DMS53 treated with DMSO at 0.1 percent for 48 hours (cell line): ENCODE measurements at regions not wholly inside any gene's neighbourhood (a gene's known extent, or its start where the extent isn't known, plus 50 kb on each side); places are given as distances from the start of the nearest gene placed in this dataset.
A peak's percentile ranks its signal among the peaks of the same experiment; 100 is the strongest.
"Not testable (repeated sequence)": the region's sequence is repeated elsewhere in the genome, so short reads cannot be mapped to it uniquely, and the experiment has no call there.

Source experiments
- DNase-seq: peaks from one replicate; lab custom pipeline; 2025; ENCODE audit not compliant: unreplicated experiment; lab: John Stamatoyannopoulos, UW

- DNase-seq, result no peak
Observed at GRCh38 chr17:59493867-59494266, 71.5 kb upstream of the DHX40 start.

- no peak for DNase-seq
Observed at GRCh38 chr17:59494757-59495368, 70.5 kb upstream of the DHX40 start.

- DNase-seq, result no peak
Observed at GRCh38 chr17:59496178-59496577, 69.2 kb upstream of the DHX40 start.

- no peak for DNase-seq
Observed at GRCh38 chr17:59498530-59499307, 66.7 kb upstream of the DHX40 start.

- DNase-seq, result not testable (repeated sequence)
Observed at GRCh38 chr17:59500086-59500655, 65.2 kb upstream of the DHX40 start.

- no peak for DNase-seq
Observed at GRCh38 chr17:59501690-59502089, 63.7 kb upstream of the DHX40 start.

- DNase-seq, result no peak
Observed at GRCh38 chr17:59502800-59503199, 62.6 kb upstream of the DHX40 start.

- DNase-seq, result no peak
Observed at GRCh38 chr17:59503500-59503899, 61.9 kb upstream of the DHX40 start.

- DNase-seq, result no peak
Observed at GRCh38 chr17:59504821-59505220, 60.6 kb upstream of the DHX40 start.

- DNase-seq, result no peak
Observed at GRCh38 chr17:59505610-59506276, 59.7 kb upstream of the DHX40 start.

GRCh38 chr17:59506894-59507726, 58.3 kb upstream of the DHX40 start:
- DNase-seq, result no peak

GRCh38 chr17:59508999-59509625, 56.3 kb upstream of the DHX40 start:
- no peak for DNase-seq

GRCh38 chr17:59510611-59511010, 54.8 kb upstream of the DHX40 start:
- DNase-seq, result no peak

- no peak for DNase-seq
Observed at GRCh38 chr17:59511726-59512125, 53.7 kb upstream of the DHX40 start.

GRCh38 chr17:59512844-59513385, 52.5 kb upstream of the DHX40 start:
- DNase-seq, result no peak

GRCh38 chr17:59513934-59514841, 51.2 kb upstream of the DHX40 start:
- DNase-seq, result peak; percentile 77
